Tibial nerve (tissue), 4 donors: ENCODE measurements at regions not wholly inside any gene's neighbourhood (a gene's known extent, or its start where the extent isn't known, plus 50 kb on each side); places are given as distances from the start of the nearest gene placed in this dataset.

Experiments used
- CTCF ChIP-seq, 5 experiments: fragments of 200-600 bp in 3 of 5; fragments of 450-650 bp in 2 of 5; sonication (generic) in 3 of 5; IDR thresholded peaks; one replicate each; pipeline ENCODE4 v1.5.1; 2016 to 2019; ENCODE audit warnings: antibody characterized with exemption in 5 of 5, mild to moderate bottlenecking in 3 of 5, moderate library complexity in 2 of 5
- EP300 ChIP-seq, 2 donors: sonication (generic); formaldehyde crosslinking; IDR thresholded peaks; one replicate each; pipeline ENCODE4 v1.6.1; 2017; ENCODE audit warnings: antibody characterized with exemption in 2 of 2, mild to moderate bottlenecking in 1 of 2

- TF ChIP-seq EP300 (IDR thresholded peaks at IDR 0.05) (no peak), CTCF (IDR thresholded peaks at IDR 0.05) (no peak)
Observed at GRCh38 chr1:219797683-219798082, 130.7 kb downstream of the SLC30A10 start.
